ENCODE measurements at regions not wholly inside any gene's neighbourhood (a gene's known extent, or its start where the extent isn't known, plus 50 kb on each side); places are given as distances from the start of the nearest gene placed in this dataset.

DNA sequence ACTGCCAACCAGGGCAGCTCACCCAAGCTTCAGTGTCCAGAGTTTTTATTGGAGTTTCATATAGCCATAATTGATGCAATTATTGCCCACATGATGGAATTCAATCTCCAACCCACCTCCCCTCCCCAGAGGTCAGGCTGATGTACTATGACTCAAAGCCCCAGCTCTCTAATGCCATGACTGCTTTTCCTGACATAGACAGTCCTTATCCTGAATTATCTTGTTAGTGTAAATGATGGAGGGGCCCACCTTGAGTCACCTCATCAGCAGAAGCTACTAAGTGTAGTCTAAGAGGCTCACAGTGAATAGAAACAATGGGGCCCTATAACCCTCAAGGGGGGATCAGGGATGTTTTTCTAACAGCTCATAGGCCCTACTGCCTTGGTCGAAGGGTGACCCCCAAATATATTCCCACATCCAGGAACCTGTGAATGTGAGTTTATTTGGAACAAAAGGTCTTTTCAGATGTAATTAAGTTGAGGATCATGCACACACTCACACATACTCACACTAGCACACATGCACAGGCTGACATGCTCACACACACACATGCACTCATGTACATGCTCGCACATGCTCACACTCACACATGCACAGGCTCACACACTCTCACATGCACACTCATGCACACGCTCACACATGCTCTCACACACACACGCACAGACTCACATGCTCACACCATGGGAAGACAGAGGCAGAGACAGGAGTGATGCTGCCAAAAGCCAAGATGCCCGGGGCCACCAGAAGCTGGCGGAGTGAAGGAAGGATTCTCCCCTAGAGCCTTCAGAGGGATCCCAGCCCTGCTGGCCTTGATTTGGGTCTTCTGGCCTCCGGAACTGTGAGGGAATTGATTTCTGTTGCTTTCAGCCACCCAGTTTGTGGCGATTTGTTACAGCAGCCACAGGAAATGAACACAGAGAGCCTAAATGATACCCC lies 131.2 kb upstream of the SMAD3 start:
- no peak for DNase-seq

DNA sequence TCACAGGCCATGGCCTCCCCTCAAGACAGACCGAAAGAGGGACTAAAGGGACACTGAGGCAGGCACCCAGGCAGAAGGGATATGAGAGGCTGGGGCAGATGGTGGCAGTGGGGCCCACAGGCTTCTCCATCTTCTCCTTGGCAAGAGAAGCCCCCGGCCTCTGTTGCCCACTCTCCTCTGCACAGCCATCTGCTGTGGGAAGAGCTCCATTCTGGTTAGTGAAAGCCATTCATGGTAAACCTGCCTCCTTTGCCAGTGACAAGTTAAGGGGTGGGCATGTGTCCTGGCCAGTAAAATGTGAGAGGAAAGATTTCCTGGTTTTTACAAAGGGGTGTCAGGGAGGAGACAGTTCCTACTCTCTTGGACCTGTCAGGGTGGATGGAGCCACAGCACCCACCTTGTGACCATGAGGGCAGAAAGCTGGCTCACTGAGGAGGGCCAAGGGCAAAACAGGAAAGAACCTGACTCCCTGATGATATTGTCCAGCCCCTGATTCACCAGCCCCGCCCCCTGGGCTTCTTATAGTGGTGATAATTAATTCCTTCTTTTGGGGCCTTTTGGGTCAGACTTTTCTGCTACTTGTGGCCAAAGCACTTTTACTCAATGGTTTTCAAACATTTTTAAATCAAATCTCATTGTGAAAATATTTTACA lies 130.4 kb upstream of the SMAD3 start:
- no peak for DNase-seq

DNA sequence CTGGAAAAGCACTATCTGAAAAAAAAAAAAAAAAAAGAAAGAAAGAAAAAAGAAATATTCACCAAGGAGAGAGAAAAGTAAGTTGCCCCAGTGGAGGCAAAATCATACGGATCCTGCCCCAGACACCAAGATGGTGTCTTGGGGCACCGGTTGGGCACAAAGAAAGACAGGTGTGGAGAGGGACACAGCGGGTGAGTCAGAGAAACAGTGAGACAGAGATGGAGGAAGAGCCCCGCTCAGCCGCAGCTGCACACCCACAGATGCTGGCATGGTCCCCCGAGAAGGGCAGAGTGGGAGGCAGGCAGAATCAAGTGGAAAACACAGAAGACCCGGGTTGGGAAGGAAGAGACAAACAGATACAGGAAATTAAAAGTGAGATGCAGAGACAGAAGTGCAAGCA lies 129.7 kb upstream of the SMAD3 start:
- no peak for DNase-seq

DNA sequence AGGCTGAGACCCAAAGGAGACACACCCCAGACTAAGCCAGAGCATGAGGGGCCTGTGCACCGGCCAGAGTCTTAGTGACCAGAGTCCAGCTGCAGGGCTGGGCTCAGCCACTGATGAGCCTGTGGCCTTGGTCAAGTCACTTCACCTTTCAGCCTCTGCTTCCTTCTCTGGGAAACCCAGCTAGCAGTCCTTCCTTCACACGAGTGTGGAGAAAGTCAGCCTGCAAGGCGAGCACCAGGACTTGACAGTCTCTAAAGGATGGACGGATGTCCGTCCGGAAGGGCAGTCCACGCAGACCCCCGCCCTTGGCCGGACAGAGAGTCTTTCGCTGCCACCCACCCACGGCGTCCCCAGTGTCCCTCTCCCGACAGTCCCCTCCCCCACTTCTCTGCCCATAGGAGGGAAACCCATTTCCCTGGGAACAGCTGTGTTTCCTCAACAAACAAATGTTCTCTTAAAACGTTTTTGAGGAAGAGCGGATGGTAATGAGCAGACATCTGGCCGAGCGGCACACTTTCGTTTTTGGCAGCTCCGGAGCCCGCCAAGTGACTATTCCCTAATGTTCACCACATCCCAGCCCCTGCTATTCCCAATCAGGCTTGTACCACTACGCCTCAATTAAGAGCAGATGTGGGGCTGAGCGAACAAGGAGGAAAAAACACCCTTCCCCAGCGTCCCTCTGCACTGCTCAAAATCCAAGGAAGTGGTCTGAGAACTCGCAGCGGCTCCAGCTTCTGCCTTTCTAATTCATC lies 129.1 kb upstream of the SMAD3 start:
- DNase-seq, result no peak

DNA sequence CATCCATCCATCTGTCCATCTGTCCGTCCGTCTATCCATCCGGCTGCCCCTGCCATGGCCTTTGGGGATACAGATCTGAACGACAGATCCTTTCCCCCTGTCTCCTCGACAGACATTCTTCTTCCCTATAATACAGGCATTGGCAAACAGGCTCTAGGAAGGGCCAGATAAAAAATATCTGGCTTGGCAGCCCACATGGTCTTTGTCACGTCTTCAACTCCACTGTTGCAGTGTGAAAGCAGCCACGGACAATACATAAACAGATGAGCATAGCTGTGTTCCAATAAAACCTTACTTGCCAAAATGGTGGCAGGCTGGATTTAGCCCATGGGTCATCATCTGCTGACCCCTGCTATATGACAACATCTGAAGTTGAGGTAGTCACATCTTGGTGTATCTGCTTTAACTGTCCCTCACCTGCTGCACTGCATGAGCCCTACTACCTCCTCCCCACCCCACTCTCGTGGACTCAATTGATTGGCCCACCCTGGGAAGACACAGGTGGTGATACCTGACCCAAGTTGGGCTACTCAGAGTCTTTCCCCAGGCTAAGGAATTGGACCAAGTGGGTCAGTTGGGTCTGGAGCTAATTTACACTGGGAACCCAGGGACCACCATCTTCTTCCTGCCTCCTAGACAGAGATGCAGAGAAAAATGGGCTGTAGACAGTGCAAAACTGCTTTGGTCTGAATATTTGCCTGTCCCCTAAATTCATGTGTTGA lies 128.4 kb upstream of the SMAD3 start:
- DNase-seq, result no peak

DNA sequence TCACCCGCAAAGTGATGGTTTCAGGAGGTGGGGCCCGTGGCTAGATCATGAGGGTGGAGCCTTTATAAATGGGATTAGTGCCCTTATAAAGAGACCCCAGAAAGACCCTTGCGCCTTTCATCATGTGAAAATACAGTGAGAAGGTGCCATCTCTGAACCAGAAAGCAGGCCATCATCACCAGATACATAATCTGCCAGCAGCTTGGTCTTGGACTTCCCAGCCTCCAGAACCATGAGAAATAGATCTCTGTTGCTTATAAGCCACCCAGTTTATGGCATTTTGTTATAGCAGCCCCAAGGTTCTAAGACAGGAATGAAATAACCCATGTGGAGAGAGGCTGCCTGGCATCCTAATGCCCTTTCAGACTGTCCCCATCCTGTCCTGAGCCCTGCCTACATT lies 127.8 kb upstream of the SMAD3 start:
- DNase-seq, result no peak

DNA sequence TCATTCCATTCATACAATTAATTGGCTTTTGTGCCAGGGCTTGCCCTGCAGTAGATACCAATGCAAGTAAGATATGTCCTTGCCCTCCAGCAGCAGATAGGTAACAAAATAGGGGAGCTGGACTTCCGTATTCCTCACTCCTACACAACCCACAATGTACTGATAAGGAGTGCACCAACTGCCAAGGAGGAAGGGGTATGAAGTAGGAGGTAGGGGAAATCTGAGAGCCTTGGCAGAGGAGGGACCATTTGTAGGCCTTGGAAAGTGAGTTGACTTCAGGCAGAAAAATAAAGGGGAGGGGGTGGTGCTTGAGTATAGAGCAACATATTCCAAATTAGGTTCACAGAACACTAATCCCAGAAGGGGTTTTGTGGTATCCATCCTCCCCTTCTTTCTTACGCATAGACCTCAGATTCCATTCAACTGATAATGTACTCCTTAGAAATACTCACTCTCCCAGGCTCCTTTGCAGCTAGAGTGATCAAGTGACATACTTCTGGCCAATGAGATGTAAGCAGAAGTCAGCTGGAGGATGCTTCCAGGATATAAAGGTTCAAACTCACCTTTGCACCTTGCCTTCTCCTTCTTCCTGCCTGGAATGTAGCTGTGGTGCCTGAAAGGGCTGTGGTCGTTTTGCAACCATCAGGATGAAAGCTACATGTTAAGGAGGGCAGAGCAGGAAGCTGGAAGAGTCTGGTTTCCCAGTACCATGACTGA lies 127.1 kb upstream of the SMAD3 start:
- no peak for DNase-seq

DNA sequence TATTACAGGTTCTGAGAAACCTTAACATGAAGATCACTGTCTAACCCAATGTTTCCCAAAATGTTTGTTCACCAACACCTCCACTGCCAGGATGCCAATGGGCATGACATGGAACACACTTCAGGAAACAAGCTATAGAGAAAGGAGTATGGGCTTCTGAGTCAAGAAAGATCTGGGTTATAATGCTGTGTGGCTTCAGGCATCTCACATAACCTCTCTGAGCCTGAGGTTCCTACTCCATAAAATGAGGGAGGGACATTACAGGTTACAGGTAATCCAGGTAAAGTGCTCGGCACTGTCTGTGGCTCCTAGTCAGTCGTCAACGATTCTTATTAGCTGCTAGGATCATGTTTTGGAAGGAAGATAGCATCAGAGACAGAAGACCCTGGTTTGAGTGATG lies 126.4 kb upstream of the SMAD3 start:
- DNase-seq, result no peak

DNA sequence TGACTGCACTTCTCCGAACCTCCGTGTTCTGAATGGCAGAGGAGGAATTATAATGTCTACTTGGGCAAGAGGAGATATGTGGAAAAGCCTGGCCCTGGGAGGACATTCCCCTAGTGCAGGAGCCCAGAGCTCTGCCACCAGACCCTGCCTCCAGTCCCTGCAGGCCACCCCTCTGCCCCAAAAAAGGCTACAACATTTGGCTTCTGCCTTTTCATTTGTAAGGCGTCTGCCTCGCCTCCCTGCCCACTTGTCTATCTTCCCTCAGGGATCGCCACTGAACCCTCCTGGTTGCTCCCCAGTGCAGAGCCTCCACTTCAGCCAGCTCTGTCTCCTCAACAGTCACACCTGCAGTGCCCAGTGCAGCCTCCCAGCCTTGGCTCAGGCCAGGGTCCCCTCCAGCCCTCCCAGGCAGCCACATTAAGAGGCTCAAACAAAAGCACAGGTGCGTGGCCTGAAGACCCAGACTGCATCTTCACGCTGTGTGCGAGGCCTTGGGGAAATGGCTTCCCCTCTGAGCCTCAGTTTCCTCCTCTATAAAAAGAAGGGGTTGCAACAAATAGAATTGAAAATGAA lies 125.9 kb upstream of the SMAD3 start:
- no peak for DNase-seq

DNA sequence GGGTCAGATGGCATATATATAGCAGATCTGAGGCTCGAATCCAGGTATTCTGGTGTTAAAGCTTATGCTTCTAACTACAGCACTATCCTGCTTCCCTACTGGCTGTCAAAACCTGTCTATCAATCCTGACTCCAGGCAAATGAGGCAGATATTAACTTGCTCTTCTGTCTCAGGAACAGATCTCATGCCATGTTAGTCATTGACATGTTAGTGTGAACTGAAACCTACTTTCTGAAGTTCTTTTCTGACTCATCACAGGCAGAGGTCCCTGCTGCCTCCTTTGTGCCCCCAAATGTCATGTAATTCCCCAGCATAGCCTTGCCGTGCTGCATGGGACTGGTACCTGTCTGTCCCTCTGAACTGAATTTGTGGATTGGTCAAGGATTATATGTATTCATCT lies 125.0 kb upstream of the SMAD3 start:
- DNase-seq, result no peak

DNA sequence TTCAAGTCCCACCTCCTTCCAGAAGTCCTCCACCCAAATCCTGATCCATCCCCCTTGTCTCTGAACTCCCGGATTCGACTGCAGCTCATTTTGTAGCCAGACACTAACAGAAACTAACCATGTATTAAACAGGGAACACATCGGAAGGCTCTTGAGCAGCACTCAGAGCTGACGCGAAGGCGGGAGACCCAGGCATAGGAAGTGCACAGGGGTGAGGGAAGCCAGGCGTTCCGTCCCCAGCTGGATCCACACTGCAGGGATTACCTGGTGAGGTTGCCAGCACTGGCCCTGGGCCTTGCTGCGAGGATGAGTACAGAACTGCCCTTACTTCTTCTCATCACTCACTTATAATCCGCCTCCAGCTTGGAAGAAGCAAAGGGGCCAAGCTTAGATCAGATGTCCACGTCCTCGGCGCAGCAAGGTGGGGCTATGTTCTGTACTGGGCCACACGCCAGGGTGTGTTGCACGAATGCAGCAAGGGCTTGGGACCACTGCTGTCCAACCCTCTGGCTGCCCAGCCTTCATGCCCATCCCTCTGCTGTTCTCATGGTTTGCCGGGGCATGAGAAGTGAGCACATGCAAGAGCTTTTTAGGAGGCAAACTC lies 124.2 kb upstream of the SMAD3 start:
- no peak for DNase-seq

DNA sequence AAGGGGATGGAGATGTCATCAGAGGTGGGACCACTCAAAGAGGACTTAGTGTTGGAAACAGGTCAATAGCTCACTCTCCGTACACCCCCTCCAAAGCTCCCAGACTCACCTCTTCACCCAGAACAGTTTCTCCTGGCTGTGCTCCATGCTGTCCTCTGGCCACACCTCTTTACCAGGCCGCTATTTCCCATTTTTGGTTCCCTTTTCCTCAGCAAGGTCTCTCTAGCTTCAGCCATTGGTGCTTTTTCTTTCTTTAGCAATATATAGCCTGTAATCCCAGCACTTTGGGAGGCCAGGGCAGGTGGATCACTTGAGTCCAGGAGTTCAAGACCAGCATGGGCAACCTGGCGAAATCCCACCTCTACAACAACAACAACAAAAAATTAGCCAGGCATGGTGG lies 123.6 kb upstream of the SMAD3 start:
- no peak for DNase-seq

DNA sequence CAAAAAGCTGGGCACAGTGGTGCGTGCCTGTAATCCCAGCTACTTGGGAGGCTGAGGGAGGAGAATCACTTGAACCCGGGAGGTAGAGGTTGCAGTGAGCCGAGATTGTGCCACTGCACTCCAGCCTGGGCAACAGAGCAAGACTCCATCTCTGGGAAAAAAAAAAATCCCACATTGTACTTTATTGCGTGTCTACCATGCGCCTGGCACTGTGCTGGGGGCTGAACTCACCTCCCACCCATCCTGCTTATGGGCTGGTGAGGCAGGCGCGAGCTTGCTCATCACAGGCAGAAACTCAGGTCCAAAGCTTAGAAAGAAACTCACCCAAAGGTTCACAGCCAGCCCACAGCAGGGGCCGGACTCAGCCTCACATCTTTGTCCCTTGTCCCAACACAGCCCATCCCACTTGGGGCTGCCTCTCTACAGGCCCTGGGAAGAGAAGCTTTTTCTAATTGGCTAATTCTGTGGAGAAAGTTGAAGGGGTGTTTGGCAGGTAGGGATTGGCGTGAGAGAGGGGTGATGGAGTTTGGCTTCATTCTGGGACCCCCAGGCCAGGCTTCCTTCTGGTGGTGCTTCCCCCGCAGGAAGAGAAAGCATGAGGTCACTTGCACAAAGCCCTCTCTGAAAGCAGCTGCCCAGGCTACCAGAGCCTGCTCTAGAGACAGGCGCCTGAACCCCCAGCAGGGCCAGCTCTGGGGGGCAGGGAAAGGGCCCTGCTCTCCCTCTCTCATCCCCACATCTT lies 122.6 kb upstream of the SMAD3 start:
- no peak for DNase-seq

DNA sequence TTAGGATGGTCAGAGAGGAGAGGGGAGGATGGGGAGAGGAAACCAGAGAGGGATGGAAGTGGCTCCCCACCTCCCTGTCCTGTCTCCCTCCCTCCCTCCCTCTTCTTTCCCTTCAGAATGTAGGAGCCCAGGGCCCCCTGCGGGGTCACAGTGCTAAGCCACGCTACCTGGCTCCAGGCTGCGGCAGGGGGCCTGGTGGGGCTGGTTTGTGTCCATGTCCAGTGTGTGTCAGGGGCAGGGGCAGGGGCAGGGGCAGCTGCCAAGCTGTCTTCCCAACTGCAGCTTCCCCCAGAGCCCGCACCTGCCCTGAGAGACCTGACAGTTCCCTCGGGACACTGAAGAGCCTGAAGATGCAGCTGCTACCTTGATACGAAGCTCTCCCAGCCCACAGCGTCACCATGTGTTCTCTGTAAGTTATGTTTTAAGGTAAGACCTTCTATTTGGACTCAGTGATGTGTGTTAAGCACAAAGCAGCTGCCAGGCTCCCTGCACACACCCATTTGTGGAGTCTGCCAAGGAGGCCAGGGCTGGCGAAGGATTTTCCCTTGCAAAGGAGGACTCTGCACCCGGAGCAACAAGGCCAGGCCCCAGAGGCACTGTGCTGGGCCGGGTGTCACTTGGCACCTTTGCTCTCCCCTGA lies 121.8 kb upstream of the SMAD3 start:
- peak; percentile 79 for DNase-seq

DNA sequence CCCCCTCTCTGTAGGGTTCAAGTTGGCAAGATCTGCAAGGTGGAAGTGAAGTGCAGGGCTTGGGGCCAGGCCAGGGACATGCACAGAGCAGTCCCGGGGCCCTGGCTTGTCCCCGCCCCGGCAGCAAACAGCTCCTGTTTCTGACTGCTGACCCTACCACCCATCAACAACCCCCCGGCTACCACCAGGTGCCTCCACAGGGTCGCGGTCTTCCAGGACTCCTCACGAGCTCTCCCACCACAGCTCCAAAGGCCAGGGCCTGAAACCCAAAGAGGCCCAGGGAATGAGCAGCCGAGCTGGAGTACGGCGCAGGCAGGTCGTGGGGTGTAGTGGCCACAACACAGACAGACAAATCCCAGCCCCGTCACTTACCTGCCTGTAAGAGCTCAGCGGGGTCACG lies 121.3 kb upstream of the SMAD3 start:
- DNase-seq, result no peak

DNA sequence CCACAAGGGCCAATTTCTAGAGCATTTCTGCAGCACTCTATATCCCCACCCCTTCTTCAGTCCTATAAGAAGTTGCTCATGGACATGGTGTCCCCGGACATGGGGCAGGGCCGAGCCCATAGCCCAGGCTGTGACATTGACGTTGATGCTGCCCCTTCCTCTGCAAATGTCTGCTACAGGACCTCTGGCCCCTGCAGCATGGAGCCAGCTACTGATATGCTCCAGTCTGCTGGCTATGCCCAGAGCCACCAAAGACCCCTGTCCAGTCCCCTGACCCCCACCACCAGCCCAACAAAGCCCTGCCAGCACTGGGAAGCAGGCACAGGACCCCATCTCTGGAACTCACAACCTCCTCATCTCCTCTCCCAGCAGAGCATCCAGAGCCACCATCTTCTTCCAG lies 120.1 kb upstream of the SMAD3 start:
- DNase-seq, result no peak

DNA sequence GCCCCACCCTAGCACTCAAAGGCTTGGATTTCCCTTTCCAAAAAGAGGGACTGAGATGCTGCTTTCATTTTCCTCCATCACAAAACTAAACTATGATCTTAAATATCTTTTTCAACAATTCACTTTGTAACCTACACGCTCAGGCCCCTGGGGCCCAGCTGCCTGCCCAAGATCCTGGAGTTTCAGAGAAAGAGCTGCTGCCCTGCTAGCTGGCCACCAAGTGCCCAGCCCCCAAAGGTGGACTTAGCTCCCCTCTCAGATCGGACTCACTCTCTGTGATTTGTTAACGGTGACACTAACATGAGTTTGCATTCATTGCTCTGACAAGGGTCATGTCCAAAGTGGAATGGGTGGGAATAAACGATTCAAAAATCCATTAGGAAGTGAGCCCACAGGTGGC lies 119.6 kb upstream of the SMAD3 start:
- DNase-seq, result no peak

DNA sequence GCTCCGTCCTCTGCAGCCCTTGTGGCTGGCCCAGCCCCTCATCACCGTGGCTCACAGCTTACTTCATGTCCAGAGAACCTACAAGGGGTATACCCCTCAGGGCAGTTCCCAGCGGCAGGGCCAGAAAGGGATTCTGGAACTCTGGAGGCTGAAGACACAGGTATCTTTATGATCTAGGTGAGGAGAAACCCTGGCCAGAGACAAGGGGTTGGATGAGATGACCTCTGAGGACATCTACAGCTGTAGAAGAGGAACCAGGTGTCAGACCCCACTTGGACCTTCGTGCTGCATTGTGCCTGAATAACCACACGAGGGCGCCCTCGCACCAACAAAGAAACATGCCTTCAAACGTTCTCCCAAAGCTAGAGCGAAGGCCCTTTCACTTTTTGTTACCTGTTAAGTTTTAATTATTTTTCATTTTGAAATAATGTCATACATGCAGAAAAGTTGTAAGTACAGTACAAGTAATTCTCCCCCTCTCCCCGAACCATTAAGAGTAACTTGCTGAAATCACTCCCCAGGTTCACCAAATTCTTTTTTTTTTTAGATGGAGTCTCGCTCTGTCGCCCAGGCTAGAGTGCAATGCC lies 118.7 kb upstream of the SMAD3 start:
- DNase-seq, result peak; percentile 73

DNA sequence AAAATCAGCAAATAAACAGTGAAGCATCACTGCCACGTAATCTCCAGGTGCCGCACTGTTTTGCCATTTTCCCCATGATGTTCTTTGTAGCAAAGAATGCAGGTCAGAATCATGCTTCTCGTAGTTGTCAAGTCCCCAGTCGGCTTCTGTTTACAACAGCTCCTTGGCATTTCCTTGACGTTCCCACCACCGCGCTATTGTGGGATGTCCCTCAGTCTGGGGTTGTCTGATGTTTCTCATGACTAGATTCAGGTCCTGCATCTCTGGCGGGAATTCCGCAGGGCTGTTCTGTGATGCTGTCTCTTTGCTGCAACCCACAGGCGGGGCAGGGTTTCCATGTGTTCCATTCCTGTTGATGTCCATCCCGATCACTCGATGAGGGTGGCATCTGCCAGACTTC lies 117.9 kb upstream of the SMAD3 start:
- DNase-seq, result no peak

DNA sequence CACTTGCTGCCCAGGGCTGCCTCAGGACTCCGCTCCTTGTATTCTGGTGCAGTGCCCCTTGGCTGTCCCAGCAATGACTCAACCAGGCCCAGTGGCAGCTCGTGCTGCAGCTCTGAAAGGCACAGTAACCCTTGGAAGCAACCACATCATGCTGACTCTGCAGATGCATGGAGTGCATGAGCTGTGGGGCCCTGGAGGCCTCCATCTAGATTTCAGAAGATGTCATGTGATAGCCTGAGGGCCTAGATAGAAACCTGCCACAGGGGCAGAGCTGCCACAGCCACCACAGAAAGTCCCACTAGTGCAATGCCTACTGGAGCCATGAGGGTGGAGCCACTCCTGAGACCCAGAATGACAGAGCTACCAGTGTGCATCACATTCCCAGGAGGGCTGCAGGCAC lies 117.1 kb upstream of the SMAD3 start:
- no peak for DNase-seq

Data from NCI-H1105 treated with DMSO at 0.1 percent for 48 hours (cell line).